ENCODE measurements at regions not wholly inside any gene's neighbourhood (a gene's known extent, or its start where the extent isn't known, plus 50 kb on each side); places are given as distances from the start of the nearest gene placed in this dataset.

DNA sequence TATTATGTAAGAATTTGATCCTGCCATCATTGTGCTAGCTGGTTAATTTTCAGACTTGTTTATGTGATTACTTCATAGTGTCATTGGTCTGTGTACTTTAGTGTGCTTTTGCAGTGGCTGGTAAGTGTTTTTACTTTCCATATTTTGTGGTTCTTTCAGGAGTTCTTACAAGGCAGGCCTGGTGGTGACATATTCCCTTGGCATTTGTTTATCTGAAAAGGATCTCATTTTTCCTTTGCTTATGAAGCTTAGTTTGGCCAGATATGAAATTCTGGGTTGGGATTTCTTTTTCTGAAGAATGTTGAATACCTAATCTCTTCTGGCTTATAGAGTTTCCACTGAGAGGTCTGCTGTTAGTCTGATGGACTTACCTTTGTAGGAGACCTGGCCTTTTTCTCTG, 72.8 kb upstream of the MC4R start:
- DNase-seq (ENCODE audit: low spot score) = no peak

GRCh38 chr18:60446821-60447220, 74.2 kb upstream of the MC4R start:
- no peak for DNase-seq (ENCODE audit: low spot score)

DNA sequence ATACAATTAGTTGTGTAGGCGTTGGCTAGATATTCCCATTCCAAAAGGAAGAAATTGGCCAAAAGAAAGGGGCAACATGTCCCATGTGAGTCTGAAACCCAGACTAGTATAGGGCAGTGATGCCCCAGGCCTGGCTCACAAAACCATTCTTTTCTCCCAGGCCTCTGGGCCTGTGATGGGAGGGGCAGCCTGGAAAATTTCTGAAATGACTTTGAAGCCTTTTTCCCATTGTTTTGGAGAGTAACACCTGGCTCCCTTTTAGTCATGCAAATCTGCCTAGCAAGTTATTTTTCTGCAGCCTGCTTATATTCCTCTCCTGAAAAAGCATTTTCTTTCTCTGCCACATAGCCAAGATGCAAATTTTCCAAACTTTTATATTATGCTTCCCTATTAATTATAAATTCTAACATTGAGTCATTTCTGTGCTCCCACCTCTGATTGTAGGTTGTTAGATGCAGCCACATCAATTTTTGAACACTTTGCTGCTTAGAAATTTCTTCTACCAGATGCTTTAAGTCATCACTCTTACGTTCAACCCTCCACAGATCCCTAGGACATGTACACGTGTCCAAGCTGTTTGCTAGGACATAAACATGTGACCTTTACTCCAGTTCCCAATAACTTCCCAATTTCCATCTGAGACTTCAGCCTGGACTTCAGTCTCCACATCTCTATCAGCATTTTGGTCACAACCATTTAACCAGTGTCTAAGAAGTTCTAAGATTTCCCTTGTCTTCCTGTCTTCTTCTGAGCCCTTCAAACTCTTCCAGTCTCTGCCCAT, 76.1 kb upstream of the MC4R start:
- DNase-seq (ENCODE audit: low spot score) = no peak

DNA sequence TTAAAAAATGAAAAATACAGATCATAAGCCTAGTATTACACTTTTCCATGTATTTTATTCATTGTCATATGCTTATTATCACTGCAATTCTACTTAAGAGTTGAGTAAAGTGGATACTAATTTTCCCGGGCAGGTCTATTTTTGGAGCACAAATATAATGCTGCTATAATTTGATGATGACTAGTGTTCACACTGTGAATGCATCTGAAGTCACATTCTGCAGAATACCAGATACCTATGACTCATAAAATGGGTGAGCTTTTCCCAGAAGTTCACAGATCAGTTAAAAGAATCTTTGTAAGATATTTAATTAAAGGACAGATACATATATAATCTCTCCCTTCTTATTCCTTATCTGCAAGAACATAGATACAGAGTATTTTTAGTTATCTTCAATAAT, 79.8 kb upstream of the MC4R start:
- DNase-seq (ENCODE audit: low spot score) = peak; percentile 43

GRCh38 chr18:60466677-60467076, 94.1 kb upstream of the MC4R start:
- no peak for DNase-seq (ENCODE audit: low spot score)

- DNase-seq (ENCODE audit: low spot score) = no peak
Observed at GRCh38 chr18:60469387-60470100, 97.0 kb upstream of the MC4R start.

DNA sequence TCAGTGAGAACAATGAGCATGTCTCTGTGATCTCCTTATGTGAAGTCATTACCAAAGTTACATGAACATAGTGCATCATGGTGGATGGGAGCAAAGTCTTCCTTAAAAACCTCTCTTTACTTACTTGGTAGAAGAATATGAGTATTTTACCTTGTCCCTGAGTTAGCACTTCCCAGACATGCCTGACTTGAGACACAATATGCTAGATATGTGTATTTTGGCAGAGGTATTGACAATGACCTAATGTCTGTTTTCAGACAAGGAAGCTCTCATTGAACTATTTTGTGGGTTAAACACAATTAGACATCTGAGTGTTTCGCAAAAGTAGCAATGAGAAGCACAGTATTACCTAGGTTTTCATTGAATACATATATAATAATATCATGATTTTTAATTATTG, 99.1 kb upstream of the MC4R start:
- DNase-seq (ENCODE audit: low spot score) = no peak

DNA sequence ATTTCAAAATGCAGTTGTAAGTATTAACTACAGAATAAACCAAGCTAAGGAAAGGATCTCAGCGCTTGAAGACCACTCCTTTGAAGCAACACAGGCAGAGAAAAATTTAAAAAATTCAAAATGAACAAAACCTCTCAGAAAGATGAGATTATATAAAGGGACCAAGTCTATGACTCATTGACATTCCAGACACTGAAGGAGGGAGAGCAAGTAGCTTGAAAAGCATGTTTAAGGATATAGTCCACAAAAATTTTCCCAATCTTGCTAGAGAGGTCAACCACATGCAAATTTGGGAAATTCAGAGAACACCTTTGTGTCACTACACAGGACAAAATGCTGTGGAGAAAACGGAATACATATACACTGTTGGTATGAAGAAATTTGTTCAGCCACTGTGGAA, 112.6 kb upstream of the MC4R start:
- no peak for DNase-seq (ENCODE audit: low spot score)

DNA sequence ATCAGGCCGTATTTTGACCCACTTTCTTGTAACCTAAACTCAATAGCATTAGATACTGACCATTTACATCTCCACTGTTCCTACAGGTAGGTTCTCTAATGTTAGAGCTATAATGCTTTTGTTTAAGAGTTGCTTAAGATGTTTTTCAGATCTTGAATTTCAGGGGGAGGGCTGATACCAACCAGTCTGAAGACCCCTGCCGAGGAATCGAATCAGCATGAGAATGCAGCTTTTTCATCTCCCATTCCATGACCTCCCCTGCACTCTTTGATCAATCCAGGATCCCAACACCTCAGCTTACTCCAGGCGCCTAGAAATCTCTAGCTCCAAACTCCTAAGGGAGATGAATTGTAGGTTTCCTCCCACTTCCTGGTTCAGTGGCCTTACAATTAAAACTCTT, 120.5 kb upstream of the MC4R start:
- DNase-seq (ENCODE audit: low spot score) = no peak

- no peak for DNase-seq (ENCODE audit: low spot score)
Observed at GRCh38 chr18:60499675-60500074, 127.1 kb upstream of the MC4R start.

- DNase-seq (ENCODE audit: low spot score) = no peak
Observed at GRCh38 chr18:60500960-60501359, 128.4 kb upstream of the MC4R start.

- no peak for DNase-seq (ENCODE audit: low spot score)
Observed at GRCh38 chr18:60502591-60502990, 130.0 kb upstream of the MC4R start.

- no peak for DNase-seq (ENCODE audit: low spot score)
Observed at GRCh38 chr18:60503199-60503598, 130.6 kb upstream of the MC4R start.

GRCh38 chr18:60506190-60506589, 133.6 kb upstream of the MC4R start:
- no peak for DNase-seq (ENCODE audit: low spot score)

DNA sequence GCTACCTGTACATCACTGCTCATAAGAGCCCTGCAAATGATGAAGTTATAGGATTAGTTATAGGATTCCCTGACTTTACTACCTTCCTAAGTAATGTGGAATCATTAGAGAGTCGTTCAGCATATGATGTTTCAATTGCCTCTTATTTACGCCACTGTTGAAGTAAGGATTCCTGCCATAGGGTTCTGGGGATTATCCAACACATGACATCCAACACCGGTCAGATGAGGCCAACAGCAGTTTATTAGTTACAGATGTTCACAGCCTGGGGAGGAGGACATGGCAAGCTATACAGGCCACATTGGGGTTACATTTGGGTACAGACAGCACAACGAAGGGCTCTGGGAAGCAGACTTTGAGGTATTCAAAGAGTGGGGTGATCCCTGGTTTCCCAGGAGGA, 134.1 kb upstream of the MC4R start:
- DNase-seq (ENCODE audit: low spot score) = no peak

GRCh38 chr18:60508108-60508507, 135.5 kb upstream of the MC4R start:
- no peak for DNase-seq (ENCODE audit: low spot score)

GRCh38 chr18:60534538-60534937, 162.0 kb upstream of the MC4R start:
- peak; percentile 41 for DNase-seq (ENCODE audit: low spot score)

GRCh38 chr18:60537074-60537473, 164.5 kb upstream of the MC4R start:
- no peak for DNase-seq (ENCODE audit: low spot score)

DNA sequence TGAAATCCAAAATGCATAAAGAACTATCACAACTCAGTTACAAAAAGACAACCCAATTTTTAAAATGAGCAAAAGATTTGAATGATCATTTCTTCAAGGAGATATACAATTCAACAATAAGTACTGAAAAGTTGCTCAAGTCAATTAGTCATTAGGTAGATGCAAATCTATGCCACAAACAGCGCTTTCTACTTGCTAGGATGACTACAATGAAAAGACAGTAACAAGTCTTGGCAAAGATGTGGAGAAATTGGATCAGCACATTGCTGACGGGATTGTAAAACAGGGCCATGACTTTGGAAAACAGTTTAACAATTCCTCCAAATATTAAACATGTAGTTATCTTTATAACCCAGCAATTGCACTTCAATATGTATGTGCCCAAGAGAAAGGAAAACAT, 166.3 kb upstream of the MC4R start:
- no peak for DNase-seq (ENCODE audit: low spot score)

- no peak for DNase-seq (ENCODE audit: low spot score)
Observed at GRCh38 chr18:60541661-60542060, 169.1 kb upstream of the MC4R start.

GRCh38 chr18:60543646-60544045, 171.1 kb upstream of the MC4R start:
- peak; percentile 11 for DNase-seq (ENCODE audit: low spot score)

DNA sequence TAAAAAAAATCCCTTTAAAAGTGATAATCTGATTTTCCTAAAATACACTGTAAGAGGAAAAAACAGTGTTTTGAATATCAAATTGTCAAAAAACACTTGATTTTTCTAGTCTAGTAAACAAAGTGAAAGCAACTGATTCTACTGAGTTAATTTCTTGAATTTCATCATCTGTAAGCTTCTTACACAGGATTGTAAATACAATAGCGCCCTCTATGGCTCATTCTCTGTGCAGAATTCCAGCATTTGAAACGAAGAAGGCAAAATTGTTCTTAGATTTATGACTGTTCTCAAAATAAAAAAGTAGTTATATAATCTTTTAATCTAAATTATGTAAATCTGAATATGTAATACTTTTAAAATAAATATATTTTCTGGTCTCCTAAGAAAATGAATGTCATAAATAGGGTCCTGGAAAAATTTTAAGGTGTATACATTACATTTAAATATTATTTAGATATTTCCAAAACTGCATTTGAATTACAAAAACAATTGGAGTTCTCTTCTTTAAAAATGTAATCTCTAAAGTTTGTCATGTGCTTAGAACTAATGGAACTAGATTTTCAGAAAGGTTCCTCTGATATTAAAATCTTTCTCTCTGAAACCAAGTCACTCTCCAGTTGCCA, 176.9 kb upstream of the MC4R start:
- DNase-seq (ENCODE audit: low spot score) = peak; percentile 86

- DNase-seq (ENCODE audit: low spot score) = no peak
Observed at GRCh38 chr18:60552948-60553347, 180.4 kb upstream of the MC4R start.
